ENCODE measurements at regions not wholly inside any gene's neighbourhood (a gene's known extent, or its start where the extent isn't known, plus 50 kb on each side); places are given as distances from the start of the nearest gene placed in this dataset.
"Not testable (repeated sequence)": the region's sequence is repeated elsewhere in the genome, so short reads cannot be mapped to it uniquely, and the experiment has no call there.

- no peak for TF ChIP-seq HIC1 (tag by site-specific recombination; IDR thresholded peaks at IDR 0.05)
- TF ChIP-seq ZNF433 (tag by site-specific recombination; IDR thresholded peaks at IDR 0.05; ENCODE audit: low read depth), result no peak
- no peak for TF ChIP-seq ZNF623 (tag by site-specific recombination; IDR thresholded peaks at IDR 0.05)
- TF ChIP-seq ZBTB17 (tag by site-specific recombination; IDR thresholded peaks at IDR 0.05), result no peak
- TF ChIP-seq ZNF561 (tag by site-specific recombination; IDR thresholded peaks at IDR 0.05; ENCODE audit: borderline replicate concordance), result no peak
- TF ChIP-seq MYNN (tag by site-specific recombination; IDR thresholded peaks at IDR 0.05; ENCODE audit: borderline replicate concordance), result no peak
- TF ChIP-seq ZNF157 (tag by site-specific recombination; IDR thresholded peaks at IDR 0.05), result no peak
- TF ChIP-seq ZNF48 (tag by site-specific recombination; IDR thresholded peaks at IDR 0.05), result no peak
- no peak for TF ChIP-seq ZSCAN30 (tag by site-specific recombination; IDR thresholded peaks at IDR 0.05)
- no peak for TF ChIP-seq ZBTB21 (tag by site-specific recombination; IDR thresholded peaks at IDR 0.05)
- TF ChIP-seq ZNF837 (tag by site-specific recombination; IDR thresholded peaks at IDR 0.05), result no peak
- TF ChIP-seq IKZF3 (tag by site-specific recombination; IDR thresholded peaks at IDR 0.05), result no peak
- no peak for TF ChIP-seq REST (tag by site-specific recombination; IDR thresholded peaks at IDR 0.05)
These were observed 310.6 kb downstream of the ACTR3B start (continued) for GRCh38 chr7:153070141-153070540.

- Histone ChIP-seq H3K27ac (ENCODE audit: extremely low read depth, low read depth, low read length) (no peak overlapping the region), H3K4me3 (ENCODE audit: low read depth, low read length) (no peak overlapping the region), H3K36me3 (ENCODE audit: control insufficient read depth in 2 of 2, insufficient read depth in 1 of 2, low read length in 2 of 2) (no peaks in the 10 kb centered on the region), H3K4me1 (ENCODE audit: control insufficient read depth, insufficient read depth, low read length) (no peaks in the 10 kb centered on the region), H3K9me3 (ENCODE audit: control insufficient read depth, insufficient read depth, low read depth, low read length) (no peaks in the 10 kb centered on the region)
- TF ChIP-seq GFI1B (tag by site-specific recombination; IDR thresholded peaks at IDR 0.05) (no peak), GLIS1 (tag by site-specific recombination; IDR thresholded peaks at IDR 0.05) (0 out of 2 replicates have a peak, but pooled peaks have one; percentile 16), ATF2 (tag by site-specific recombination; IDR thresholded peaks at IDR 0.05; ENCODE audit: low read depth) (no peak), ZNF561 (tag by site-specific recombination; IDR thresholded peaks at IDR 0.05; ENCODE audit: borderline replicate concordance) (no peak), ZSCAN30 (tag by site-specific recombination; IDR thresholded peaks at IDR 0.05) (no peak), TRIM28 (IDR thresholded peaks at IDR 0.05; ENCODE audit: borderline replicate concordance, low read length) (no peak)
- ChIA-PET POLR2A (no interaction called here), CTCF (no interaction called here)
These were observed 313.3 kb downstream of the ACTR3B start for GRCh38 chr7:153072806-153073205.

- H3K4me3 ChIP-seq (ENCODE audit: low read depth, low read length); POLR2A ChIA-PET; H3K27ac ChIP-seq (ENCODE audit: extremely low read depth, low read depth, low read length); H3K4me1 ChIP-seq (ENCODE audit: control insufficient read depth, insufficient read depth, low read length); H3K36me3 ChIP-seq (ENCODE audit: control insufficient read depth in 2 of 2, insufficient read depth in 1 of 2, low read length in 2 of 2); H3K9me3 ChIP-seq (ENCODE audit: control insufficient read depth, insufficient read depth, low read depth, low read length); CTCF ChIA-PET: not testable (repeated sequence)
- TF ChIP-seq ZNF146 (tag by site-specific recombination; IDR thresholded peaks at IDR 0.05), result peak; percentile 80
These were observed 316.7 kb downstream of the ACTR3B start for GRCh38 chr7:153076289-153076688.
